ENCODE measurements at regions not wholly inside any gene's neighbourhood (a gene's known extent, or its start where the extent isn't known, plus 50 kb on each side); places are given as distances from the start of the nearest gene placed in this dataset.

- Histone ChIP-seq H2AK5ac (ENCODE audit: low read length, severe bottlenecking) (no peak overlapping the region), H2AFZ (ENCODE audit: low read depth, low read length) (no peak overlapping the region), H3K4me1 (ENCODE audit: control insufficient read depth, insufficient read depth, low read depth, low read length) (no peaks in the 10 kb centered on the region), H3K4me3 (ENCODE audit: insufficient read depth in 1 of 2, low read depth in 1 of 2, low read length in 2 of 2) (no peak overlapping the region), H3K9ac (ENCODE audit: low read length) (no peak overlapping the region), H2BK15ac (ENCODE audit: low read depth, poor library complexity, severe bottlenecking) (no peak overlapping the region), H3K23ac (ENCODE audit: low read length in 2 of 2) (no peak overlapping the region), H3K79me1 (replicated peaks; ENCODE audit: low read length, poor library complexity, severe bottlenecking) (no peaks in the 10 kb centered on the region), H3K9me3 (ENCODE audit: control insufficient read depth, low read length) (no peaks in the 10 kb centered on the region), H3K18ac (ENCODE audit: low read depth in 1 of 2, low read length in 2 of 2) (no peak overlapping the region), H4K91ac (ENCODE audit: low read length) (no peak overlapping the region), H3K36me3 (ENCODE audit: control insufficient read depth in 1 of 2, insufficient read depth in 2 of 2, low read depth in 1 of 2, low read length in 2 of 2) (no peaks in the 10 kb centered on the region), H3K27ac (ENCODE audit: low read length, poor library complexity, severe bottlenecking) (no peak overlapping the region), H2BK5ac (ENCODE audit: low read depth, low read length, poor library complexity, severe bottlenecking) (no peak overlapping the region), H2BK120ac (ENCODE audit: low read depth, low read length) (no peak overlapping the region), H3K14ac (ENCODE audit: low read length in 2 of 2) (no peak overlapping the region), H3K27me3 (ENCODE audit: control insufficient read depth in 1 of 2, insufficient read depth in 1 of 2, low read length in 2 of 2) (no peaks in the 10 kb centered on the region), H2BK12ac (ENCODE audit: low read length in 2 of 2) (no peak overlapping the region), H3K4ac (ENCODE audit: low read depth in 1 of 2, low read length in 2 of 2) (no peak overlapping the region), H4K8ac (ENCODE audit: low read length) (no peak overlapping the region), H3K4me2 (ENCODE audit: low read length, poor library complexity, severe bottlenecking) (no peak overlapping the region)
- no peak for DNase-seq
- 93% methylated on average over 7 of the region's 8 CpGs for WGBS
Observed at GRCh38 chr2:220935789-220936321, 636.2 kb downstream of the EPHA4 start.

- WGBS = 84% methylated on average over 4 of the region's 4 CpGs
- no peaks in the 10 kb centered on the region for H3K36me3 ChIP-seq (ENCODE audit: control insufficient read depth in 1 of 2, insufficient read depth in 2 of 2, low read depth in 1 of 2, low read length in 2 of 2)
- H3K79me1 ChIP-seq (replicated peaks; ENCODE audit: low read length, poor library complexity, severe bottlenecking) = no peaks in the 10 kb centered on the region
- no peak overlapping the region for H4K91ac ChIP-seq (ENCODE audit: low read length)
- DNase-seq = no peak
- H3K9me3 ChIP-seq (ENCODE audit: control insufficient read depth, low read length) = no peaks in the 10 kb centered on the region
- H3K9ac ChIP-seq (ENCODE audit: low read length) = no peak overlapping the region
- no peak overlapping the region for H3K4me3 ChIP-seq (ENCODE audit: insufficient read depth in 1 of 2, low read depth in 1 of 2, low read length in 2 of 2)
- H3K23ac ChIP-seq (ENCODE audit: low read length in 2 of 2) = no peak overlapping the region
- no peak overlapping the region for H2BK120ac ChIP-seq (ENCODE audit: low read depth, low read length)
- H3K18ac ChIP-seq (ENCODE audit: low read depth in 1 of 2, low read length in 2 of 2) = no peak overlapping the region
- H3K4me2 ChIP-seq (ENCODE audit: low read length, poor library complexity, severe bottlenecking) = no peak overlapping the region
- no peak overlapping the region for H2AK5ac ChIP-seq (ENCODE audit: low read length, severe bottlenecking)
- H3K27ac ChIP-seq (ENCODE audit: low read length, poor library complexity, severe bottlenecking) = no peak overlapping the region
- no peak overlapping the region for H2BK5ac ChIP-seq (ENCODE audit: low read depth, low read length, poor library complexity, severe bottlenecking)
- no peak overlapping the region for H2BK15ac ChIP-seq (ENCODE audit: low read depth, poor library complexity, severe bottlenecking)
- no peak overlapping the region for H2BK12ac ChIP-seq (ENCODE audit: low read length in 2 of 2)
- no peak overlapping the region for H4K8ac ChIP-seq (ENCODE audit: low read length)
- no peak overlapping the region for H3K14ac ChIP-seq (ENCODE audit: low read length in 2 of 2)
- no peaks in the 10 kb centered on the region for H3K27me3 ChIP-seq (ENCODE audit: control insufficient read depth in 1 of 2, insufficient read depth in 1 of 2, low read length in 2 of 2)
- no peak overlapping the region for H3K4ac ChIP-seq (ENCODE audit: low read depth in 1 of 2, low read length in 2 of 2)
- no peaks in the 10 kb centered on the region for H3K4me1 ChIP-seq (ENCODE audit: control insufficient read depth, insufficient read depth, low read depth, low read length)
- H2AFZ ChIP-seq (ENCODE audit: low read depth, low read length) = no peak overlapping the region
Observed at GRCh38 chr2:220936641-220937197, 635.4 kb downstream of the EPHA4 start.

- no peak overlapping the region for H2AK5ac ChIP-seq (ENCODE audit: low read length, severe bottlenecking)
Observed at GRCh38 chr2:220937245-220937644, 634.9 kb downstream of the EPHA4 start.

GRCh38 chr2:220940646-220941045, 631.5 kb downstream of the EPHA4 start:
- H3K9me3 ChIP-seq (ENCODE audit: control insufficient read depth, low read length) = no peaks in the 10 kb centered on the region
- WGBS = 90% methylated on average over 11 of the region's 11 CpGs
- no peak overlapping the region for H3K9ac ChIP-seq (ENCODE audit: low read length)
- H2BK120ac ChIP-seq (ENCODE audit: low read depth, low read length) = no peak overlapping the region
- H3K4me3 ChIP-seq (ENCODE audit: insufficient read depth in 1 of 2, low read depth in 1 of 2, low read length in 2 of 2) = no peak overlapping the region
- no peak overlapping the region for H4K91ac ChIP-seq (ENCODE audit: low read length)
- H3K14ac ChIP-seq (ENCODE audit: low read length in 2 of 2) = no peak overlapping the region
- no peak for DNase-seq
- no peak overlapping the region for H3K4ac ChIP-seq (ENCODE audit: low read depth in 1 of 2, low read length in 2 of 2)
- H3K23ac ChIP-seq (ENCODE audit: low read length in 2 of 2) = no peak overlapping the region
- no peaks in the 10 kb centered on the region for H3K4me1 ChIP-seq (ENCODE audit: control insufficient read depth, insufficient read depth, low read depth, low read length)
- no peak overlapping the region for H2AFZ ChIP-seq (ENCODE audit: low read depth, low read length)
- no peak overlapping the region for H2AK5ac ChIP-seq (ENCODE audit: low read length, severe bottlenecking)
- H3K4me2 ChIP-seq (ENCODE audit: low read length, poor library complexity, severe bottlenecking) = no peak overlapping the region
- H3K27me3 ChIP-seq (ENCODE audit: control insufficient read depth in 1 of 2, insufficient read depth in 1 of 2, low read length in 2 of 2) = no peaks in the 10 kb centered on the region
- no peak overlapping the region for H2BK15ac ChIP-seq (ENCODE audit: low read depth, poor library complexity, severe bottlenecking)
- no peaks in the 10 kb centered on the region for H3K79me1 ChIP-seq (replicated peaks; ENCODE audit: low read length, poor library complexity, severe bottlenecking)
- no peak overlapping the region for H3K27ac ChIP-seq (ENCODE audit: low read length, poor library complexity, severe bottlenecking)
- no peak overlapping the region for H2BK5ac ChIP-seq (ENCODE audit: low read depth, low read length, poor library complexity, severe bottlenecking)
- no peak overlapping the region for H2BK12ac ChIP-seq (ENCODE audit: low read length in 2 of 2)
- no peaks in the 10 kb centered on the region for H3K36me3 ChIP-seq (ENCODE audit: control insufficient read depth in 1 of 2, insufficient read depth in 2 of 2, low read depth in 1 of 2, low read length in 2 of 2)
- no peak overlapping the region for H4K8ac ChIP-seq (ENCODE audit: low read length)
- no peak overlapping the region for H3K18ac ChIP-seq (ENCODE audit: low read depth in 1 of 2, low read length in 2 of 2)

More at GRCh38 chr2:220937245-220937644, 634.9 kb downstream of the EPHA4 start:
- H4K8ac ChIP-seq (ENCODE audit: low read length) = no peak overlapping the region
- H3K79me1 ChIP-seq (replicated peaks; ENCODE audit: low read length, poor library complexity, severe bottlenecking) = no peaks in the 10 kb centered on the region
- DNase-seq = no peak
- H3K23ac ChIP-seq (ENCODE audit: low read length in 2 of 2) = no peak overlapping the region
- no peak overlapping the region for H2BK12ac ChIP-seq (ENCODE audit: low read length in 2 of 2)
- no peak overlapping the region for H3K9ac ChIP-seq (ENCODE audit: low read length)
- no peak overlapping the region for H2BK15ac ChIP-seq (ENCODE audit: low read depth, poor library complexity, severe bottlenecking)
- no peak overlapping the region for H3K18ac ChIP-seq (ENCODE audit: low read depth in 1 of 2, low read length in 2 of 2)
- no peak overlapping the region for H4K91ac ChIP-seq (ENCODE audit: low read length)
- H3K4me1 ChIP-seq (ENCODE audit: control insufficient read depth, insufficient read depth, low read depth, low read length) = no peaks in the 10 kb centered on the region
- H3K27me3 ChIP-seq (ENCODE audit: control insufficient read depth in 1 of 2, insufficient read depth in 1 of 2, low read length in 2 of 2) = no peaks in the 10 kb centered on the region
- no peak overlapping the region for H3K27ac ChIP-seq (ENCODE audit: low read length, poor library complexity, severe bottlenecking)
- H3K4ac ChIP-seq (ENCODE audit: low read depth in 1 of 2, low read length in 2 of 2) = no peak overlapping the region
- no peak overlapping the region for H2AFZ ChIP-seq (ENCODE audit: low read depth, low read length)
- H3K9me3 ChIP-seq (ENCODE audit: control insufficient read depth, low read length) = no peaks in the 10 kb centered on the region
- H2BK120ac ChIP-seq (ENCODE audit: low read depth, low read length) = no peak overlapping the region
- H3K4me2 ChIP-seq (ENCODE audit: low read length, poor library complexity, severe bottlenecking) = no peak overlapping the region
- no peak overlapping the region for H2BK5ac ChIP-seq (ENCODE audit: low read depth, low read length, poor library complexity, severe bottlenecking)
- H3K4me3 ChIP-seq (ENCODE audit: insufficient read depth in 1 of 2, low read depth in 1 of 2, low read length in 2 of 2) = no peak overlapping the region
- WGBS = no CpG with 5 or more reads among the region's 1 CpG
- no peak overlapping the region for H3K14ac ChIP-seq (ENCODE audit: low read length in 2 of 2)
- H3K36me3 ChIP-seq (ENCODE audit: control insufficient read depth in 1 of 2, insufficient read depth in 2 of 2, low read depth in 1 of 2, low read length in 2 of 2) = no peaks in the 10 kb centered on the region

All from mesenchymal stem cell (in vitro differentiated cells and primary cell).